Stomach (tissue), 4 donors: ENCODE measurements at regions not wholly inside any gene's neighbourhood (a gene's known extent, or its start where the extent isn't known, plus 50 kb on each side); places are given as distances from the start of the nearest gene placed in this dataset.

Experiments used
- CTCF ChIP-seq, 7 experiments: fragments of 450-650 bp in 4 of 7; fragments of 200-600 bp in 3 of 7; sonication (generic) in 3 of 7; IDR thresholded peaks; one replicate each; pipeline ENCODE4 v1.5.1; 2016 to 2019; ENCODE audit warnings: antibody characterized with exemption in 7 of 7, control low read depth in 2 of 7, mild to moderate bottlenecking in 1 of 7
- EP300 ChIP-seq: sonication (generic); formaldehyde crosslinking; IDR thresholded peaks from one replicate; pipeline ENCODE4 v1.6.1; 2017; ENCODE audit warnings: antibody characterized with exemption
- POLR2A ChIP-seq, 4 donors: fragments of 450-650 bp; IDR thresholded peaks; one replicate each; pipeline ENCODE4 v1.6.1; 2016; ENCODE audit warnings: antibody characterized with exemption in 4 of 4, control low read depth in 2 of 4, mild to moderate bottlenecking in 1 of 4, moderate library complexity in 1 of 4
- POLR2AphosphoS5 ChIP-seq, 3 donors: sonication (generic); formaldehyde crosslinking; IDR thresholded peaks; one replicate each; pipeline ENCODE4 v1.6.1; 2016; ENCODE audit warnings: antibody characterized with exemption in 3 of 3

GRCh38 chr3:147139341-147139740 lies 267.0 kb downstream of the ZIC4 start:
- TF ChIP-seq CTCF (IDR thresholded peaks at IDR 0.05): no peak
- TF ChIP-seq EP300: no peak
- TF ChIP-seq POLR2A (IDR thresholded peaks at IDR 0.05): no peak
- no peak for TF ChIP-seq POLR2AphosphoS5 (IDR thresholded peaks at IDR 0.05)
